Left forelimb (tissue), 1 donor: ENCODE measurements at regions not wholly inside any gene's neighbourhood (a gene's known extent, or its start where the extent isn't known, plus 50 kb on each side); places are given as distances from the start of the nearest gene placed in this dataset.

Experiments used
- DNase-seq: peaks from one replicate; pipeline ENCODE4 v3.0.0-alpha.2; 2018; ENCODE audit warnings: low spot score

DNA sequence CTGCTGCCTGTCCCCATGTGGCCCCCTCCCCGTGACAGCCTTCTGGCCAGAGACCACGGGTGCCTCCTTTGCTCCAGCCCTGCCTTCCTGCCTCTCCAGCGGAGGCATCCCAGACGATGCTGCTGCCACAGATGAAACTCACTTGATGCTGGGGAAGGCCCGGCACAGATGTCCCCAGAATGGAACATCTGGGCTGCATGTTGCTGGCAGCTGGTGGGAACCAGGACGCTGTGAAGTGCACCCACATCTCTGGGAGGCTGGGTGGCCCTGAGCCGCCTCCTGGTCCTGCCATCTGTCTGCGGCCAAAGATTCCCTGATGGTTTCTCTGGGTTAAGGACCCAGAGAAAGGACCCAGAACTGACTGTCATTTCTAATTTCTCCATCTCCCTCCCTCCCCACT lies 51.9 kb upstream of the PTPRS start:
- no peak for DNase-seq

GRCh38 chr19:5393088-5393487 lies 52.5 kb upstream of the PTPRS start:
- no peak for DNase-seq

- no peak for DNase-seq
Measured at GRCh38 chr19:5394551-5395505, 54.2 kb upstream of the PTPRS start.

- no peak for DNase-seq
Measured at GRCh38 chr19:5395556-5395955, 54.9 kb upstream of the PTPRS start.

GRCh38 chr19:5396096-5396939 lies 55.7 kb upstream of the PTPRS start:
- no peak for DNase-seq

- no peak for DNase-seq
Measured at GRCh38 chr19:5396963-5397362, 56.4 kb upstream of the PTPRS start.

DNA sequence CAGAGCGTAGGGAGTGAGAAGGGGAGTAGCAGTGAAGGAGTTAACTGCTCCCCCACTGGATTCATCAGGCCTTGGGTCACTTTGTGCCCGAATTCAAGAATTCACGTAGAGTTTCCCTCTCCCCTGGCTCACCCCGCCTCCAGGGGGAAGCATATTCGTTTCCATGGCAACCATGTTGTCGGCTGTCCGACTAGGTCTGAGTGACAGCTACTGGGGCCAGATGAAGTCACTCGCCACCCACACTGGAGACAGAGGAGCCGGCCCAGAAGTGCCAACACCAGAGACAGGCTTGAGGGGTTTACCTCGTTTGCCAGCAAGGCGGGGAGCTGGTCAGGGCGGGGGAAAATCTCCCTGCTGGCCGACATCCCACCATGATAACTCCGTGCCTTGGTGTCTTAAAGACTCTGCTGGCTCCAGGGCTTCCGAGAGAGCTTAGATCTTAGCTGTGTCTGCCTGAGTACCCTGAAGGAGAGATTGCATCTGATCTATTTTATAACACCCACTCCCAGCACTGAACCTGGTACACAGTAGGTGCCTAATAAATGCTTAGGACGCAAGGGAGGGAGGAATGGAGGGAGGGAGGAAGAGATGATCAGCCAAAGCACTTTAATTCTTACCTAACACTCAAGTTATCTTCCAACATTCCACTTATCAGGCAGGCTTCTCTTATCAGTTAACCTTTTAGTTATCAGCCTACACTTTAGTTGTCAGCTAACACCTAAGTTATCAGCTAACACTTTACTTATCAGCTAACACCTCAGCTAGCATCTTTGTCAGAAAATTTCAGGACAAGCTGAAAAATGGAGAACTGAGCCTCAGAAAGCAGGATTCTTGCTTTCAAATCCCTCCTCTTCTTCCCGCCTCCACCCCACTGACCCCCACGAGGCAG lies 57.2 kb upstream of the ZNRF4 start:
- no peak for DNase-seq

DNA sequence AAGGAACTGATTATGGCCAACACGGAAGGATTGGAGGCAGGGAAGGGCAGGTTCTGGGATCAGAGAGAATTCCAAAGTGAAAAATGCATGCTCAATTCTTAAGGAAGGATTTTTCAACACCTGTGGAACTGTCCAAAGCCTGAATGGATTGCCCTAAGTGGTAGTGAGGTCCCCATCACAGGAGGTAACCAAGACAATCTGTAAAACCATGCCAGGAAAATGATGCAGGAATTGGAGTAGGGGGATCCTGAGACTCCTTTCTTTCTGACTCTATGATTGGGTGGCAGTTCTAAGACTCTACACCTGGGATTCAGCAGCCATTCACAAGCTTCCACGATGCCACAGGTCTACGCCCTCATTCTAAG lies 56.5 kb upstream of the ZNRF4 start:
- no peak for DNase-seq

GRCh38 chr19:5403968-5404640 lies 51.1 kb upstream of the ZNRF4 start:
- peak; percentile 89 for DNase-seq
